ENCODE measurements at regions not wholly inside any gene's neighbourhood (a gene's known extent, or its start where the extent isn't known, plus 50 kb on each side); places are given as distances from the start of the nearest gene placed in this dataset.
"Not testable (repeated sequence)": the region's sequence is repeated elsewhere in the genome, so short reads cannot be mapped to it uniquely, and the experiment has no call there.

DNA sequence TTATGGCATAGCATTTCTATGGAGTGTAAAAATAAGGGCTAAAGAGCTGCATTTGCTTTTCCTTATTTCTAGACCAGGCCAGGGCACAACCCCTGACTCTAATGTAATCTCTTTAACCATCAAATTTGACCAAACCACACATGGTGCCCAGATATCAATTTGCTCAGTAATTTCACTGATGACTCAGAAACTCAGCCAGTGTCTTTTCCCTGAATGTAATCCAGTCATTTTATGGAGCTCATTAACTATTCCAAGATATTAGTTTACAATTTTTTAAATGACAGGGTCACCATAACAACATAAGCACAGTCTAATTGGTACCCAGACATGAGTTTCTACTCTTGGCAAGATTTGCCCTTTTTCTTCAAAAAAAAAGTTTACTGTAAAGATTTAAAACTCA is 270.8 kb upstream of the AGAP1 start:
- Histone ChIP-seq H3K9me3 (ENCODE audit: low read depth, low read length) (no peaks in the 10 kb centered on the region), H3K27me3 (ENCODE audit: insufficient read depth, low read length) (no peaks in the 10 kb centered on the region), H3K27ac (ENCODE audit: low read depth, low read length) (no peak overlapping the region), H3K4me2 (ENCODE audit: insufficient read depth, low read length) (no peak overlapping the region), H3K4me3 (ENCODE audit: insufficient read depth, low read length) (no peak overlapping the region), H4K20me1 (ENCODE audit: insufficient read depth, low read length) (no peaks in the 10 kb centered on the region), H3K36me3 (ENCODE audit: insufficient read depth, low read length) (no peaks in the 10 kb centered on the region), H3K79me2 (ENCODE audit: insufficient read depth, low read length) (no peaks in the 10 kb centered on the region), H2AFZ (ENCODE audit: low read length) (no peak overlapping the region), H3K4me1 (ENCODE audit: insufficient read depth, low read length) (no peaks in the 10 kb centered on the region)
- no peak for TF ChIP-seq CTCF (IDR thresholded peaks at IDR 0.05; ENCODE audit: extremely low read depth, low read depth, low read length)
- DNase-seq (ENCODE audit: insufficient read length, low spot score, missing footprints) = no peak

DNA sequence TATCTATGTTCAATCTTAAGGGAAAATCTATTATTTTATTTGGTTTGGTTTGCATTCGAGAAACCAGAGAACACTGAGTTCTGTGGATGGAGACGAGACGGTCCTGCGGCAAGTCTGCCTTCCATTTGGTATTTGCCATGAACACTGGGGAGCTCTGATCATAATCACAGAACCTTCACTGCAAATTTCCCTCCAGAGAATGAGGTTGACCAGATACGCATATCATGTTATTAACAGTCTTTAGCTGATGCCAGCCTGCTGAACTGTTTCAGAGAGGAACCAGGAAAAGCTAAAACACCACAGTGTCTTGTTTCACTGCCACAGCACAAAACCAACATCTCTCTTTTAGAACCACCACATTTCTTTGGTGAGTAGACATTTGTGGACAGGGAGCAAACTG is 269.4 kb upstream of the AGAP1 start:
- Histone ChIP-seq H3K27me3 (ENCODE audit: insufficient read depth, low read length) (no peaks in the 10 kb centered on the region), H3K27ac (ENCODE audit: low read depth, low read length) (no peak overlapping the region), H3K9me3 (ENCODE audit: low read depth, low read length) (no peaks in the 10 kb centered on the region), H3K79me2 (ENCODE audit: insufficient read depth, low read length) (no peaks in the 10 kb centered on the region), H2AFZ (ENCODE audit: low read length) (peak overlapping the region; percentile 48), H3K4me1 (ENCODE audit: insufficient read depth, low read length) (no peaks in the 10 kb centered on the region), H3K36me3 (ENCODE audit: insufficient read depth, low read length) (no peaks in the 10 kb centered on the region), H4K20me1 (ENCODE audit: insufficient read depth, low read length) (no peaks in the 10 kb centered on the region), H3K4me3 (ENCODE audit: insufficient read depth, low read length) (no peak overlapping the region), H3K4me2 (ENCODE audit: insufficient read depth, low read length) (no peak overlapping the region)
- no peak for TF ChIP-seq CTCF (IDR thresholded peaks at IDR 0.05; ENCODE audit: extremely low read depth, low read depth, low read length)
- no peak for DNase-seq (ENCODE audit: insufficient read length, low spot score, missing footprints)

- H2AFZ ChIP-seq (ENCODE audit: low read length) = no peak overlapping the region
- H3K4me2 ChIP-seq (ENCODE audit: insufficient read depth, low read length) = no peak overlapping the region
- no peak overlapping the region for H3K27ac ChIP-seq (ENCODE audit: low read depth, low read length)
- no peaks in the 10 kb centered on the region for H3K9me3 ChIP-seq (ENCODE audit: low read depth, low read length)
- no peaks in the 10 kb centered on the region for H3K27me3 ChIP-seq (ENCODE audit: insufficient read depth, low read length)
- TF ChIP-seq CTCF (IDR thresholded peaks at IDR 0.05; ENCODE audit: extremely low read depth, low read depth, low read length) = no peak
- DNase-seq (ENCODE audit: insufficient read length, low spot score, missing footprints) = no peak
- no peaks in the 10 kb centered on the region for H3K4me1 ChIP-seq (ENCODE audit: insufficient read depth, low read length)
- no peaks in the 10 kb centered on the region for H4K20me1 ChIP-seq (ENCODE audit: insufficient read depth, low read length)
- no peak overlapping the region for H3K4me3 ChIP-seq (ENCODE audit: insufficient read depth, low read length)
- H3K79me2 ChIP-seq (ENCODE audit: insufficient read depth, low read length) = no peaks in the 10 kb centered on the region
- no peaks in the 10 kb centered on the region for H3K36me3 ChIP-seq (ENCODE audit: insufficient read depth, low read length)
These were observed 268.6 kb upstream of the AGAP1 start for GRCh38 chr2:235225261-235225660.

DNA sequence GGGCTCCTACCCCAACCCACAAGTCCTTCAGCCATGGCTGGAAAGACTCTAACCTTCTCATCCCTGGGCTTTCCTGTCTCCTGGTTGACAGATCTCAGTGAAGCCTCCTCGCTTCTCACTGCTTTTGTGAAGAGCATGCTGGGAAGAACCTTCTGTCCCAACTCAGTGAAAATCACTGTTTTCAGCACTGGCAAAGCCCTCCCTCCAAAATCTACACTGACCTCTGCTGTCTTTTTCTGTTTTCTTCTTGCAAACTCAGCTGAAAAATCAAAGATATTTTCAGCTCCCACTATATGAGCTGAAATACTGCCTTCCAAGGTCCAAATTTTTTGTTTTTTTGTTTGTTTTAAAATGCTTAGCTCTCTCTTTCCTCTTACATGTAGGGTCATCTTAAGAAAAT is 266.3 kb upstream of the AGAP1 start:
- DNase-seq (ENCODE audit: insufficient read length, low spot score, missing footprints) = no peak
- no peaks in the 10 kb centered on the region for H3K9me3 ChIP-seq (ENCODE audit: low read depth, low read length)
- no peak overlapping the region for H2AFZ ChIP-seq (ENCODE audit: low read length)
- no peaks in the 10 kb centered on the region for H3K36me3 ChIP-seq (ENCODE audit: insufficient read depth, low read length)
- no peak overlapping the region for H3K4me2 ChIP-seq (ENCODE audit: insufficient read depth, low read length)
- H3K4me1 ChIP-seq (ENCODE audit: insufficient read depth, low read length) = peaks cover 11% of the 10 kb centered on the region
- TF ChIP-seq CTCF (IDR thresholded peaks at IDR 0.05; ENCODE audit: extremely low read depth, low read depth, low read length) = no peak
- H3K27ac ChIP-seq (ENCODE audit: low read depth, low read length) = no peak overlapping the region
- no peaks in the 10 kb centered on the region for H4K20me1 ChIP-seq (ENCODE audit: insufficient read depth, low read length)
- no peaks in the 10 kb centered on the region for H3K79me2 ChIP-seq (ENCODE audit: insufficient read depth, low read length)
- H3K4me3 ChIP-seq (ENCODE audit: insufficient read depth, low read length) = no peak overlapping the region
- no peaks in the 10 kb centered on the region for H3K27me3 ChIP-seq (ENCODE audit: insufficient read depth, low read length)

- H2AFZ ChIP-seq (ENCODE audit: low read length); H3K79me2 ChIP-seq (ENCODE audit: insufficient read depth, low read length); H3K36me3 ChIP-seq (ENCODE audit: insufficient read depth, low read length); H3K27me3 ChIP-seq (ENCODE audit: insufficient read depth, low read length); H3K9me3 ChIP-seq (ENCODE audit: low read depth, low read length); H3K4me2 ChIP-seq (ENCODE audit: insufficient read depth, low read length); H4K20me1 ChIP-seq (ENCODE audit: insufficient read depth, low read length); H3K4me3 ChIP-seq (ENCODE audit: insufficient read depth, low read length); DNase-seq (ENCODE audit: insufficient read length, low spot score, missing footprints); H3K27ac ChIP-seq (ENCODE audit: low read depth, low read length): not testable (repeated sequence)
- peaks cover 11% of the 10 kb centered on the region for H3K4me1 ChIP-seq (ENCODE audit: insufficient read depth, low read length)
These were observed 265.4 kb upstream of the AGAP1 start for GRCh38 chr2:235228422-235228821.
